B cell (primary cell): ENCODE measurements at regions not wholly inside any gene's neighbourhood (a gene's known extent, or its start where the extent isn't known, plus 50 kb on each side); places are given as distances from the start of the nearest gene placed in this dataset.

ENCODE experiments used
- ATAC-seq: fragments of 200-7000 bp; cut with Tn5 transposase; one replicate; pipeline ENCODE4 v1.10.0; 2021; ENCODE audit warnings: low read depth, mild to moderate bottlenecking, moderate number of reproducible peaks, moderate library complexity
- CTCF ChIA-PET: fragments of 350-600 bp; sonication (Branson Sonifier 250); formaldehyde crosslinking; loops from one replicate; lab custom pipeline; 2021; ENCODE audit warnings: antibody characterized with exemption, inconsistent platforms; lab: Charles Lee
- POLR2A ChIA-PET: fragments of 350-600 bp; sonication (Branson Sonifier 250); formaldehyde crosslinking; loops from one replicate; lab custom pipeline; 2021; ENCODE audit warnings: antibody characterized with exemption; lab: Charles Lee
- DNase-seq: peaks from one replicate; pipeline ENCODE4 v3.0.0; 2013
- H2AFZ ChIP-seq: 2 replicates; pipeline ENCODE4 v1.6.1; 2012; ENCODE audit warnings: mild to moderate bottlenecking, low read depth, low read length; ENCODE audit not compliant: insufficient read depth, poor library complexity, severe bottlenecking
- H3K27ac ChIP-seq, 2 donors: 1 replicate in 1 of 2; 2 replicates in 1 of 2; pipeline ENCODE4 v1.5.1; 2012 to 2013; ENCODE audit warnings: low read length in 2 of 2, mild to moderate bottlenecking in 2 of 2, moderate library complexity in 1 of 2
- H3K27me3 ChIP-seq, 4 experiments: fragments of 200-600 bp in 1 of 4; sonication (generic) in 1 of 4; replicated peaks in 1 of 4; 1 replicate in 2 of 4; 2 replicates in 2 of 4; pipeline versions ENCODE4 v1.6.1 to v1.7.0; 2013 to 2016; ENCODE audit warnings: low read length in 3 of 4, mild to moderate bottlenecking in 2 of 4, mixed read lengths in 1 of 4, moderate library complexity in 1 of 4; ENCODE audit not compliant: insufficient read depth in 4 of 4, control insufficient read depth in 3 of 4; ENCODE audit errors: control extremely low read depth in 1 of 4
- H3K36me3 ChIP-seq, 2 experiments: replicated peaks in 1 of 2; 1 replicate in 1 of 2; 2 replicates in 1 of 2; pipeline versions ENCODE4 v1.6.1 to v1.7.1; 2013; ENCODE audit warnings: low read length in 1 of 2; ENCODE audit not compliant: insufficient read depth in 2 of 2, control insufficient read depth in 1 of 2; ENCODE audit errors: control extremely low read depth in 1 of 2, extremely low read depth in 1 of 2
- H3K4me1 ChIP-seq, 2 donors: fragments of 200-600 bp in 1 of 2; sonication (generic) in 1 of 2; 1 replicate in 1 of 2; 2 replicates in 1 of 2; pipeline versions ENCODE4 v1.5.1 to v1.6.1; 2013 to 2017; ENCODE audit warnings: low read length in 2 of 2; ENCODE audit not compliant: control insufficient read depth in 2 of 2, insufficient read depth in 2 of 2
- H3K4me2 ChIP-seq: replicated peaks from 2 replicates; pipeline ENCODE3; 2012; ENCODE audit warnings: mild to moderate bottlenecking, low read depth, low read length; ENCODE audit not compliant: poor library complexity, severe bottlenecking
- H3K4me3 ChIP-seq, 5 experiments: fragments of 200-600 bp in 1 of 5; sonication (generic) in 1 of 5; 1 replicate in 3 of 5; 2 replicates in 2 of 5; pipeline versions ENCODE4 v1.5.1 to v1.7.0; 2011 to 2016; ENCODE audit warnings: low read length in 4 of 5, mild to moderate bottlenecking in 4 of 5, low read depth in 2 of 5, control low read depth in 1 of 5, moderate library complexity in 1 of 5; ENCODE audit not compliant: insufficient read depth in 1 of 5; ENCODE audit errors: control extremely low read depth in 1 of 5, extremely low read depth in 1 of 5
- H3K79me2 ChIP-seq: fragments of 200-600 bp; sonication (generic); one replicate; pipeline ENCODE4 v1.6.0; 2016; ENCODE audit warnings: low read length; ENCODE audit not compliant: control insufficient read depth, insufficient read depth
- H3K9ac ChIP-seq: fragments of 200-600 bp; sonication (generic); 2 replicates; pipeline ENCODE4 v1.6.1; 2017; ENCODE audit warnings: mild to moderate bottlenecking, low read length, moderate library complexity
- H3K9me3 ChIP-seq, 3 donors: one replicate each; pipeline versions ENCODE4 v1.6.1 to v1.7.1; 2013; ENCODE audit warnings: low read length in 2 of 3; ENCODE audit not compliant: control insufficient read depth in 2 of 3, insufficient read depth in 1 of 3; ENCODE audit errors: control extremely low read depth in 1 of 3
- H4K20me1 ChIP-seq: 2 replicates; pipeline ENCODE4 v1.6.0; 2012; ENCODE audit warnings: mild to moderate bottlenecking, low read length; ENCODE audit not compliant: insufficient read depth, control insufficient read depth, poor library complexity, severe bottlenecking
- H3K27ac Mint-ChIP-seq: one replicate; pipeline ENCODE4 v1.8.0; 2021; ENCODE audit warnings: mixed read lengths
- H3K27me3 Mint-ChIP-seq: one replicate; pipeline ENCODE4 v1.8.0; 2021; ENCODE audit warnings: mixed read lengths
- H3K4me1 Mint-ChIP-seq: one replicate; pipeline ENCODE4 v1.8.0; 2021; ENCODE audit warnings: mixed read lengths
- H3K4me3 Mint-ChIP-seq: one replicate; pipeline ENCODE4 v1.8.0; 2021; ENCODE audit warnings: mixed read lengths
- H3K9me3 Mint-ChIP-seq: one replicate; pipeline ENCODE4 v1.8.0; 2022; ENCODE audit warnings: mixed read lengths; ENCODE audit not compliant: insufficient read depth
- CTCF ChIP-seq: fragments of 200-600 bp; IDR thresholded peaks from one replicate; pipeline ENCODE4 v1.8.0; 2022; ENCODE audit warnings: antibody characterized with exemption, mild to moderate bottlenecking
- EZH2 ChIP-seq: IDR thresholded peaks from 2 replicates; pipeline ENCODE4 v1.6.1; 2012; ENCODE audit warnings: borderline replicate concordance, low read depth, mild to moderate bottlenecking, moderate library complexity, low read length; ENCODE audit not compliant: insufficient read depth, poor library complexity, severe bottlenecking
- WGBS: methylation state at CpG from one replicate; pipeline ENCODE4 v1.1.5; 2013; ENCODE audit warnings: missing lambda C conversion rate; ENCODE audit not compliant: insufficient coverage; 5-methylcytosine and 5-hydroxymethylcytosine counted together
- intact Hi-C: fragments of 100-400 bp; cut with micrococcal nuclease; formaldehyde crosslinking; loops from one replicate; pipeline ENCODE4 v1.10.0; 2022

GRCh38 chr11:119533462-119533861 lies 110.5 kb upstream of the THY1 start:
- no peaks in the 10 kb centered on the region for H3K9me3 Mint-ChIP-seq
- H3K27ac ChIP-seq, result no peak overlapping the region
- 69% methylated on average over 8 of the region's 10 CpGs for WGBS
- H3K27me3 Mint-ChIP-seq, result peaks cover 34% of the 10 kb centered on the region
- no peak overlapping the region for H3K4me3 Mint-ChIP-seq
- intact Hi-C loops, result no loop called here
- ChIA-PET CTCF (interaction anchor here (1.0 to 1.5 kb wide), 2 partner anchors 52 to 59 kb away, joined by 4 to 7 read pairs; no protein-coding TSS in a partner anchor), POLR2A (no interaction called here)
- ATAC-seq, result no peak
- TF ChIP-seq CTCF, result no peak
- TF ChIP-seq EZH2, result no peak
- H3K4me1 ChIP-seq, result no peaks in the 10 kb centered on the region
- DNase-seq, result no peak
- H2AFZ ChIP-seq, result no peak overlapping the region
- H3K79me2 ChIP-seq, result no peaks in the 10 kb centered on the region
- peaks cover 5% of the 10 kb centered on the region for H3K4me1 Mint-ChIP-seq
- no peak overlapping the region for H3K4me3 ChIP-seq
- H3K9me3 ChIP-seq, result no peaks in the 10 kb centered on the region
- peaks cover 0 to 8% (median 0%) of the 10 kb centered on the region in 4 experiments for H3K27me3 ChIP-seq
- H3K27ac Mint-ChIP-seq, result no peak overlapping the region
- H4K20me1 ChIP-seq, result no peaks in the 10 kb centered on the region
- no peak overlapping the region for H3K4me2 ChIP-seq
- no peak overlapping the region for H3K9ac ChIP-seq
- no peaks in the 10 kb centered on the region for H3K36me3 ChIP-seq

DNA sequence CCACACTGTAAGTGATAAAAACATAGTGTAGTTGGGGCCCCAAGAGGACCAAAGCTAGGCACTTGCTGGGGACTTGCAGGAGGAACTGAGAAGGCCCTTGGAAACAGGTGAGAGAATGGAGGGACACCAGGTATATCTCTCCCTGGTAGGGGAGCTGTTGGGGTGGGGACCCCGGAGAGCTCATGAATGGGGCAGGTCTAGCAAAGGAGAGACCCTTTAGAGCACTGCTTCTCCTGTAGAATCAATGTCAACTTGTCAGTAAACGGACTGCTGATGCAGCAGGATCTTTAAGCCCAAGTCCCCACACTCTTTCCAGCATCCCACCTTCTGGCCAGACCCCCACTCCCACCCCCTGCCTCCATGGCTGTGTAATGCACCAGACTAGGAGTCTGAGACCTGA lies 109.6 kb upstream of the THY1 start:
- H3K4me3 ChIP-seq, result no peak overlapping the region
- Mint-ChIP-seq H3K27me3 (peaks cover 34% of the 10 kb centered on the region), H3K4me1 (peaks cover 5% of the 10 kb centered on the region), H3K4me3 (no peak overlapping the region), H3K9me3 (no peaks in the 10 kb centered on the region), H3K27ac (no peak overlapping the region)
- H3K36me3 ChIP-seq, result no peaks in the 10 kb centered on the region
- CTCF ChIA-PET, result interaction anchor here (0.8 kb wide), 1 partner anchor 9 kb away, joined by 3 read pairs; no protein-coding TSS in a partner anchor
- no peak overlapping the region for H3K9ac ChIP-seq
- H3K9me3 ChIP-seq, result no peaks in the 10 kb centered on the region
- no peak overlapping the region for H2AFZ ChIP-seq
- H3K4me1 ChIP-seq, result no peaks in the 10 kb centered on the region
- ATAC-seq (no peak), DNase-seq (no peak)
- H3K79me2 ChIP-seq, result no peaks in the 10 kb centered on the region
- H4K20me1 ChIP-seq, result no peaks in the 10 kb centered on the region
- H3K27me3 ChIP-seq, result peaks cover 0 to 8% (median 0%) of the 10 kb centered on the region in 4 experiments
- WGBS, result 83% methylated on average over 1 of the region's 2 CpGs
- no peak overlapping the region for H3K27ac ChIP-seq
- TF ChIP-seq CTCF (no peak), EZH2 (no peak)
- H3K4me2 ChIP-seq, result no peak overlapping the region
- intact Hi-C loops, result no loop called here
- POLR2A ChIA-PET, result no interaction called here
